H1 (cell line): ENCODE measurements at regions not wholly inside any gene's neighbourhood (a gene's known extent, or its start where the extent isn't known, plus 50 kb on each side); places are given as distances from the start of the nearest gene placed in this dataset.

Source experiments
- CHD2 ChIP-seq: IDR thresholded peaks from 2 replicates; pipeline ENCODE4 v1.6.1; 2012; ENCODE audit warnings: low read length, improper control_type of control experiment
- EP300 ChIP-seq, 2 experiments: IDR thresholded peaks; 1 replicate in 1 of 2; 2 replicates in 1 of 2; pipeline ENCODE4 v1.6.1; 2011 to 2012; ENCODE audit warnings: low read depth in 2 of 2, low read length in 2 of 2, mild to moderate bottlenecking in 2 of 2, borderline replicate concordance in 1 of 2, inconsistent platforms in 1 of 2, moderate library complexity in 1 of 2
- JUN ChIP-seq: IDR thresholded peaks from 2 replicates; pipeline ENCODE4 v1.6.1; 2011; ENCODE audit warnings: low read depth, mild to moderate bottlenecking, improper control_type of control experiment, low read length
- NANOG ChIP-seq: IDR thresholded peaks from 2 replicates; pipeline ENCODE4 v1.6.1; 2011; ENCODE audit warnings: low read length, low read depth, mild to moderate bottlenecking, inconsistent platforms; ENCODE audit not compliant: insufficient read depth, poor library complexity, severe bottlenecking
- SUZ12 ChIP-seq: fragments of 200-600 bp; sonication (generic); IDR thresholded peaks from 2 replicates; pipeline ENCODE4 v1.6.1; 2012; ENCODE audit warnings: mild to moderate bottlenecking, inconsistent platforms, low read length, moderate library complexity, mixed read lengths

DNA sequence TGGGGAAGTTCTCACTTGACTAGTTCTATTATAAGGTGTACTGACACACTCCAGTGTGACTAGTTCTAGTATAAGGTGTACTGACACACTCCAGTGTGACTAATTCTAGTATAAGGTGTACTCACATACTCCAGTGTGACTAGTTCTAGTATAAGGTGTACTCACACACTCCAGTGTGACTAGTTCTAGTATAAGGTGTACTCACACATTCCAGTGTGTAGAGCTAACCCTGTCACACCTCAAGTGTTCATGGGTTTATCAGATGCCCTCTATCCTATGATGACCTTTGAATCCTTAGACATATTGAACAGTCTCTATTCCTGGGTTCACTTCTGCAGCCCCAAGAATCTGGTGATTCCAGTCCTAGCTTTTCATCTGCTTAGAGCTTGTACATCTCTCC lies 54.6 kb upstream of the MYO16 start (continued):
- no peak for TF ChIP-seq SUZ12
- no peak for TF ChIP-seq JUN
- no peak for TF ChIP-seq EP300 (IDR thresholded peaks at IDR 0.05; ENCODE audit: borderline replicate concordance in 1 of 2, low read depth in 2 of 2, low read length in 2 of 2)
- no peak for TF ChIP-seq CHD2
- no peak for TF ChIP-seq NANOG
